ENCODE measurements at regions not wholly inside any gene's neighbourhood (a gene's known extent, or its start where the extent isn't known, plus 50 kb on each side); places are given as distances from the start of the nearest gene placed in this dataset.

DNA sequence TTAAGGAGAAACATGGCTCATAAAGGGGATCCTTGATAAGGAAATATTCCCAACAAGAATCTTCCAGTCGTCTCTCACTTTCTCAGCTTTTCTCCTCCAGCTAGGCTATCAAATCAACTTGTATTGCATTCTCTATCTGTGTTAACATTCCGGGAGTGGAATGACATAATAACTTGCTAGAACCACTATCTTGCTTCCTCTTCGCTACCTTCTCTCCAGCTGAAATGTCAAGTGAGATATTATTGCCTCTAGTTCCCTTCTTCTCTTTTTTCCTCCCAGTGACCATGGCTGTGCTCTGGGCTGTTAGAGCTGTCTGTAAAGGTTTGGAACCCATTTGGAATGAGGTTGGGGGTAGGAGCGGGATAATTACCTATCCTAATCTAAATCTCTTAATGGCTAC, 1329.5 kb upstream of the WWC1 start:
- no peaks in the 10 kb centered on the region for H3K36me3 ChIP-seq (ENCODE audit: control insufficient read depth, insufficient read depth, low read length)
- no peak overlapping the region for H3K4me3 ChIP-seq (replicated peaks; ENCODE audit: low read depth, low read length)
- no peak for DNase-seq (ENCODE audit: extremely low read depth, insufficient read length)
- TF ChIP-seq, protein P1, sequence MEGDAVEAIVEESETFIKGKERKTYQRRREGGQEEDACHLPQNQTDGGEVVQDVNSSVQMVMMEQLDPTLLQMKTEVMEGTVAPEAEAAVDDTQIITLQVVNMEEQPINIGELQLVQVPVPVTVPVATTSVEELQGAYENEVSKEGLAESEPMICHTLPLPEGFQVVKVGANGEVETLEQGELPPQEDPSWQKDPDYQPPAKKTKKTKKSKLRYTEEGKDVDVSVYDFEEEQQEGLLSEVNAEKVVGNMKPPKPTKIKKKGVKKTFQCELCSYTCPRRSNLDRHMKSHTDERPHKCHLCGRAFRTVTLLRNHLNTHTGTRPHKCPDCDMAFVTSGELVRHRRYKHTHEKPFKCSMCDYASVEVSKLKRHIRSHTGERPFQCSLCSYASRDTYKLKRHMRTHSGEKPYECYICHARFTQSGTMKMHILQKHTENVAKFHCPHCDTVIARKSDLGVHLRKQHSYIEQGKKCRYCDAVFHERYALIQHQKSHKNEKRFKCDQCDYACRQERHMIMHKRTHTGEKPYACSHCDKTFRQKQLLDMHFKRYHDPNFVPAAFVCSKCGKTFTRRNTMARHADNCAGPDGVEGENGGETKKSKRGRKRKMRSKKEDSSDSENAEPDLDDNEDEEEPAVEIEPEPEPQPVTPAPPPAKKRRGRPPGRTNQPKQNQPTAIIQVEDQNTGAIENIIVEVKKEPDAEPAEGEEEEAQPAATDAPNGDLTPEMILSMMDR (IDR thresholded peaks at IDR 0.05; ENCODE audit: insufficient read depth, low read length, poor library complexity, severe bottlenecking), result no peak
- H3K27me3 ChIP-seq (replicated peaks; ENCODE audit: control insufficient read depth, insufficient read depth, low read length), result no peaks in the 10 kb centered on the region

DNA sequence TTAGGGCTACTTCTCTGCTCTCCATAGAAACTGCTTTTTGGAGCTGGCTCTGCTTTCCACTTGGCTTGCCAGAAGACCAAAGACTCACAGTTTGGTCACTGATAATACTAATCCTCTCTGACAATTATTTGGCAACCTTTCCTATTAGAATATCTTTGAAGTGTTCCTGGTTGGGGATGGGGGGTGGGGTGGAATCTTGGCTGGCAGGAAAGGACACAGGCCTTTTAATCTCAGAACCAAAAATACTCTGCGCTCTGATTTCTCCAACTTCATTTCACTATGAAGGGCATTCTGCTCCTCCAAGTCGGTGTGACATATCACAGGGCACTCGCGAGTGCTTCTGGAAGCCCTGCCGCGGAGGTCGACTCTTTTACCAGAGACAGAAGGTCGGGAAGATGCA, 1329.0 kb upstream of the WWC1 start:
- no peak overlapping the region for H3K4me3 ChIP-seq (replicated peaks; ENCODE audit: low read depth, low read length)
- no peak for DNase-seq (ENCODE audit: extremely low read depth, insufficient read length)
- no peaks in the 10 kb centered on the region for H3K27me3 ChIP-seq (replicated peaks; ENCODE audit: control insufficient read depth, insufficient read depth, low read length)
- H3K36me3 ChIP-seq (ENCODE audit: control insufficient read depth, insufficient read depth, low read length), result no peaks in the 10 kb centered on the region
- TF ChIP-seq, protein P1 (IDR thresholded peaks at IDR 0.05; ENCODE audit: insufficient read depth, low read length, poor library complexity, severe bottlenecking), result no peak

DNA sequence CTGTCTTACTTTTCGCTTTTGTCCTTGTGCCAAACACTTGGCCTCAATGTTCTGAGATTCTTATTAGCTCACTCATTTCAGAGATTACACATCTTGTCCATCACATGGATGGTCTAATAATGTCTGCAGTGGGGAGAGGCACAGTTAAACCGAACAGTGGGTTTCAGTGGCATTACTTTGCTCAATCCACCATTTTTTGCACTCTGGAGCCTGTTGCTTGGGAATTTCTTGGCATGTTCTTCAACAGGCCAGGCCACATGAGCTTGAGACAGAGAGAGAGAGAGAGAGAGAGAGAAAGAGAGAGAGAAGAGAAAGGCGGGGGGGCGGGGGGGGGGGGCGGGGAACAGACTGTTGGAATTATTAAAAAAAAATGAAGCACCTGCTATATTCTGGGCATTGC, 1327.8 kb upstream of the WWC1 start:
- TF ChIP-seq, protein P1 (IDR thresholded peaks at IDR 0.05; ENCODE audit: insufficient read depth, low read length, poor library complexity, severe bottlenecking), result no peak
- no peaks in the 10 kb centered on the region for H3K36me3 ChIP-seq (ENCODE audit: control insufficient read depth, insufficient read depth, low read length)
- no peak for DNase-seq (ENCODE audit: extremely low read depth, insufficient read length)
- H3K27me3 ChIP-seq (replicated peaks; ENCODE audit: control insufficient read depth, insufficient read depth, low read length), result no peaks in the 10 kb centered on the region
- no peak overlapping the region for H3K4me3 ChIP-seq (replicated peaks; ENCODE audit: low read depth, low read length)

DNA sequence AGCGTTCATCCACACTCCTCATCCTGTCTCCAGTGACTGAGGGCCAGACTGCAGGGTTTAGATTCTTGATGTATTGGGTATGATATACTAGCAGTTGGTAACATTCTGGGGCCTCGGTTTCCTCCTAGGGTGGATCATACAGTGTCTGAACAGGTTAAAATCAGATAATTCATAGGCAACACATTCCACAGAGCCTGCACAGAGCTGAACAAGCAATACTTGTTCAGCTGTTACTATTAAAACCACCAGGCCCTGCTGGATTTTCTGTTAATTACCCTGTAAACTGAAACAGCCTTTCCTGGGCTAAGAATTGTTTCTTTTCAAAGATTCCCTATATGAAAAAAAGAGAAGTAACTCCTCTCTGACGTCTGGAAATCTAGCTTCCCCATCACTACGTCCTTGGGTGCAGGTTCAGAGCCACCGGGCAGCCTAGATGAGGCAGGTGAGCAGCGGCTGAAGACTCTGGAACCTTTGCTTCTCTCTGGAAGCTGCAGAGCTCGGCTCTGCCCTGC, 1313.5 kb upstream of the WWC1 start:
- H3K4me3 ChIP-seq (replicated peaks; ENCODE audit: low read depth, low read length), result no peak overlapping the region
- no peaks in the 10 kb centered on the region for H3K36me3 ChIP-seq (ENCODE audit: control insufficient read depth, insufficient read depth, low read length)
- H3K27me3 ChIP-seq (replicated peaks; ENCODE audit: control insufficient read depth, insufficient read depth, low read length), result no peaks in the 10 kb centered on the region
- no peak for DNase-seq (ENCODE audit: extremely low read depth, insufficient read length)
- TF ChIP-seq, protein P1 (IDR thresholded peaks at IDR 0.05; ENCODE audit: insufficient read depth, low read length, poor library complexity, severe bottlenecking), result no peak

DNA sequence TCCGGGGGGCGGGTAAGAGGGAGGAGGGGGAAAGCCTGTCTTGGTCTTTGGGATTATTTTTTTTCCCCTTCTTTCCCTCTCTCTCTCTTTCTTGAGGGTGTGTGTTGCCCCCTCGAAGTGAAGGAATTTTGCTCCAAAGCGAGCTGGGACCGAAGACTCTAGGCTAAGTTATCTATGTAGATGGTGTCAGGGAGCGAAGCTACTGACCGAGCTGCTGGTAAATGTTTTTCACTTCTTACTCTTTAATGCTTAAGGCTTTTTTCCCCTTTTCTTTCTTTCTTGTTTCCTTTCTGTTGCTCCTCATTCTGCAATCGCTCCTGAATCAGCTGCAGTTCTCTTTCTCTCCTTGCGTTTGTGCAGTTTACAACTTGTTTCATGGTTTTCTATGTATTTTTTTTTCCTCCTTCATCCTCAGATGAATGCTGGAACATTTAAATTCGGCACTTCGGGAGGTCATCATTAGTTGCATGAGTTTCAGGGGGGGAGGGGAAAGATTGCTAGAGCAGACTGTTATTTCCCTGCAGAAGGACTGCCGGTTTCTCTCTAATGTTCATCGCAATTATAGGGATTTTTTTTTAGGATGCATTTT, 1312.0 kb upstream of the WWC1 start:
- Histone ChIP-seq H3K36me3 (ENCODE audit: control insufficient read depth, insufficient read depth, low read length) (no peaks in the 10 kb centered on the region), H3K27me3 (replicated peaks; ENCODE audit: control insufficient read depth, insufficient read depth, low read length) (no peaks in the 10 kb centered on the region), H3K4me3 (replicated peaks; ENCODE audit: low read depth, low read length) (no peak overlapping the region)
- no peak for DNase-seq (ENCODE audit: extremely low read depth, insufficient read length)
- TF ChIP-seq, protein P1 (IDR thresholded peaks at IDR 0.05; ENCODE audit: insufficient read depth, low read length, poor library complexity, severe bottlenecking), result no peak

DNA sequence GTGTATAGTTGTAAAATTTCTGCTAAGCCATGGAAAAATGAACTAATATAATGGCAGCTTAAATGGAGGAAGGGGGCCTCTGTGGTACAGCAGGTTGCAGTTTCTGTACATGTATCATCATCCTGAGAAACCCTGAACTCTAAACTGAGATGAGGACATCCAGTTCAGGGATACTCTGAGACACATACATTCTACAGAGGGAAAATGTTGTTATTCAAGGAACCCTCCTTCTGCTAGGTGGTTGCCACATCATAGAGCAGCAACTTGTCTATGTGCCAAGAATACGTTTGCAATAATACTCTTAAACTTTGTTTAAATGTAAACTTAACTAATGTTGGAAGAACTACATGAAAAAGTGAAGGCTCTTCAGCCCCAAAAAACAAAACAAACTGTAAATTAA, 1310.8 kb upstream of the WWC1 start:
- Histone ChIP-seq H3K4me3 (replicated peaks; ENCODE audit: low read depth, low read length) (no peak overlapping the region), H3K36me3 (ENCODE audit: control insufficient read depth, insufficient read depth, low read length) (no peaks in the 10 kb centered on the region), H3K27me3 (replicated peaks; ENCODE audit: control insufficient read depth, insufficient read depth, low read length) (no peaks in the 10 kb centered on the region)
- no peak for DNase-seq (ENCODE audit: extremely low read depth, insufficient read length)
- TF ChIP-seq, protein P1 (IDR thresholded peaks at IDR 0.05; ENCODE audit: insufficient read depth, low read length, poor library complexity, severe bottlenecking), result no peak
